IPS-15b (cell line): ENCODE measurements at regions not wholly inside any gene's neighbourhood (a gene's known extent, or its start where the extent isn't known, plus 50 kb on each side); places are given as distances from the start of the nearest gene placed in this dataset.

Source experiments
- H3K27me3 ChIP-seq: one replicate; pipeline ENCODE4 v1.6.1; 2013; ENCODE audit warnings: low read length; ENCODE audit not compliant: control insufficient read depth, insufficient read depth
- H3K36me3 ChIP-seq: one replicate; pipeline ENCODE4 v1.6.1; 2013; ENCODE audit warnings: low read length; ENCODE audit not compliant: control insufficient read depth, insufficient read depth
- H3K4me1 ChIP-seq: one replicate; pipeline ENCODE4 v1.6.1; 2013; ENCODE audit warnings: mild to moderate bottlenecking, low read length; ENCODE audit not compliant: control insufficient read depth, insufficient read depth
- H3K4me3 ChIP-seq: one replicate; pipeline ENCODE4 v1.5.1; 2013; ENCODE audit warnings: low read depth, low read length
- H3K9ac ChIP-seq: one replicate; pipeline ENCODE4 v1.6.1; 2013; ENCODE audit warnings: low read depth, mild to moderate bottlenecking, low read length
- H3K9me3 ChIP-seq: one replicate; pipeline ENCODE4 v1.6.1; 2013; ENCODE audit warnings: mild to moderate bottlenecking, low read length; ENCODE audit not compliant: control insufficient read depth, insufficient read depth

DNA sequence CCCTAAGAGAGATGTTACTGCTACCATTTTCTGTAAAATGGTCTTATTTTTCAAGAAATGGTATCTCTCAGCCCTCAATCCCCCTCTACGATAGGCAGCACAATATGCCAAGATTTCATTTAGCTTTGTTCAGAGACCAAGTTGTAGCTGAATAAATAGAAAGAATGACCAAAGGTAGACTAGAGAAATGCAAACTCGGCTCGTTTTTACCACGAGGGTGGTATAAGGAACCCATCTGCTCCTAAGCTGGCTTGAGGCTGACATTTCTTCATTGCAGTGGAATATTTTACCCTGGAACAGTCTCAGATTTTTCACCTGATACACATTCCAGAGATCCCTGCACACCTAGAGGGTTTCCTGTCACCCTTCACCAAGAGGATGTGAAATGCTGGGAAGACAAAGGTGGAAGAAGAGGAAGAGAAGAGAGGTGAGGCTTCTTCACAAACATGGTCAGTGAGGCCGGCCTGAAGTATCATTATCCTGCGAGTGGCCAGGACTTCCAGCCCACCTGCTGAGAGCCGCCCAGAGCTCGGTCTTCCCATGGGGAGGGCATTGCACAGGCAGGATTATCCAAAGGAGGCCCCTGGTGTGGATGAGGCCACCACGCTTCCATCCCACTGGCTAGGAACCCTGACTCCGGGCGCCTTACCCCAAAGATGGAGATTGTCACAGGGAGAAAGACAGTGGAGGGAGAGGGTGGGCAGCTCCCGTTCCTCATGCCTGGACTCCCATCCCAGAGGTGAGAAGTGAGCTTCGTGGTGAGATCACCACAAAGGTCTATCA is 57.1 kb upstream of the AFDN start:
- H3K9ac ChIP-seq: no peak overlapping the region
- H3K36me3 ChIP-seq: no peaks in the 10 kb centered on the region
- no peaks in the 10 kb centered on the region for H3K9me3 ChIP-seq
- H3K4me1 ChIP-seq: no peaks in the 10 kb centered on the region
- H3K27me3 ChIP-seq: no peaks in the 10 kb centered on the region
- no peak overlapping the region for H3K4me3 ChIP-seq

DNA sequence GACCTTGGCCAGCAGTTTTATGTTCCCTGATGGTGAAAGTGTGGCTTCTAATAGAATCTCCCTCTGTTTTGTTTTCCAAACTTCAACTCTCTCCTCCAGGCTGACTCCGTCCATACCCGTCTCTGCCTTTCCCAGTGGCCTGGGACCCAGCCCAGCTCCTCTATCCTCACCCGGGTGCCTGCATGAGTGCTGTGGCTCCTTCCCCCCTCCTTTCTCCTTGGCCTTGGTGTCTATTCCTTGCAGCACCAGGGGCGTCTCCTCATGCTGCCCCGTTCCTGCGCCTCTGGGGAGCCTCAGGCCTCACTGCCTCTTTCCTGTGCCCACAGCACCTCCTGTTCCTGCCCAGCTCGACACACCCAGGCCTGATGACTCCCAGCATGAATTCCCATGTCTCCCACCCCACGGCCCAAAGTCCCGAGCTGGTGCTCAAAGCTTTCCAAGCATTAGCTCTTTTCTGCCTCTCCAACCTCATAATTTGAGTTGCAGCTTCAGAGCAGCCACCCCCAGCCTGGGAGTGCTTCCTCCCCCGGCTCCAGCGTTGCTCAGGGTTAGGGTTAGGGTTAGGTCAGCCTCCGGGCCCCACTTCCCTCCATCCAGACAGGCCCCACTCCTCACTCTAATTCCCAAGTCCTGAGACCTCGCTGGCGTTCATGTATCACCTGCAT is 56.3 kb upstream of the AFDN start:
- H3K27me3 ChIP-seq: no peaks in the 10 kb centered on the region
- H3K4me3 ChIP-seq: no peak overlapping the region
- H3K4me1 ChIP-seq: no peaks in the 10 kb centered on the region
- no peak overlapping the region for H3K9ac ChIP-seq
- H3K9me3 ChIP-seq: no peaks in the 10 kb centered on the region
- H3K36me3 ChIP-seq: no peaks in the 10 kb centered on the region

DNA sequence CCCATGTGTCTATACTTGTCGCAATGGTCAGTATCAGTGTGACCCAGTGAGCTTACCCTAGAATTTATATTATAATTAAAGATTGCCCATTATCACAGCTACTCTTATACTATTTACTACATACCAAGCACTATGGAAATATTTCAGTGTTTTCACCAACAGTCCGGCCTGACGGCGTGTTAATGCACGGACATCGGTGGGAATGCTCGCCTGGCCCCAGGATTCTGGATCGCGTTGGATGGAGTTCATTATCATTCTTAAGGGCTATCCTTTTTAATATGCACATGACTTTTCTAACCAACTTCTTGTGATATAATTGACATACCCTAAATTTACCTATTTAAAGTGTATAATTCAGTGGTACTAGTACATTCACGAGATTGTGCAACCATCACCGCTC is 51.8 kb upstream of the AFDN start:
- Histone ChIP-seq H3K36me3 (no peaks in the 10 kb centered on the region), H3K4me3 (no peak overlapping the region), H3K9ac (no peak overlapping the region), H3K9me3 (no peaks in the 10 kb centered on the region), H3K4me1 (no peaks in the 10 kb centered on the region), H3K27me3 (no peaks in the 10 kb centered on the region)

DNA sequence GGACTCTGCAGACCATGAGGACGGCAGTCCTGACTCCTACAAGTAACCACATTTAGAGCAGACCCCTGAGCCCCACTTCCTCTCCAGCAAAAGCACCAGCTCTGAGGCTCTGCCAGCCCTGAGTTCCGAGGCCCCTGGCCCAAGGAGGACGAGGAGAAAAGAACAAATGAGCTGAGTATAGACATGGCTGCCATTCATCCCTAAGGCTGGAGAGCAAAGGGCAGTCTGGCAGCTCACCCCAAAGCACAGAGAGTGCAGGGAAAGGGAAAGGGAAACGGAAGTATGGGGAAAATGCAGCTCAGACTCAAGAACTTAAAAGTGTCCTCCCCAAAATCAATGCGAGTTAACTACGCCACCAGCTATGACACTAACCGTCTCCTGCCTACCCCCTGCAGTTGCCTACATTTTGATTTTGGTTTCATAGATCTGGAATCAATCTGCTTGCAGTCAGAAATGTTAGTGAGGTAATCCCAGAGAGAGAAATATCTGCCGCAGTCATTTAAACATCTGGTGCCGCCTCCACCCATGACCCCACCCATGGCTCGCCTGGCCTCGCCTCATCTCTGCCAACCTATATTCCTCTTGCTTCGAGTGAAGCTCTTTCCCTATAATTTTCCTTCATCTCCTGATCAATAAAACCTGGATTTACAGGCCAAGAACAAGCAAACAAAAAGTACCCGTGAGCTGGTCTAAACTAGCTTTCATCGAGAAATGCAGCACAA is 49.6 kb upstream of the AFDN start:
- no peak overlapping the region for H3K4me3 ChIP-seq
- H3K27me3 ChIP-seq: no peaks in the 10 kb centered on the region
- no peaks in the 10 kb centered on the region for H3K9me3 ChIP-seq

More for the DNA sequence above, 49.6 kb upstream of the AFDN start:
- H3K9ac ChIP-seq: no peak overlapping the region
- H3K36me3 ChIP-seq: no peaks in the 10 kb centered on the region
- H3K4me1 ChIP-seq: no peaks in the 10 kb centered on the region
